ENCODE measurements at regions not wholly inside any gene's neighbourhood (a gene's known extent, or its start where the extent isn't known, plus 50 kb on each side); places are given as distances from the start of the nearest gene placed in this dataset.

GRCh38 chr1:145545055-145545454 is 62.7 kb upstream of the GPR89A start:
- TF ChIP-seq CEBPB (IDR thresholded peaks at IDR 0.05), result no peak
- no peak for TF ChIP-seq MAX (IDR thresholded peaks at IDR 0.05)
- TF ChIP-seq ZBTB7A (IDR thresholded peaks at IDR 0.05; ENCODE audit: low read depth), result no peak
- no peak for TF ChIP-seq NFIC (IDR thresholded peaks at IDR 0.05)
- no peak for TF ChIP-seq TAF1 (IDR thresholded peaks at IDR 0.05; ENCODE audit: low read depth)
- no peak for TF ChIP-seq EP300 (IDR thresholded peaks at IDR 0.05; ENCODE audit: borderline replicate concordance)
- no peak for TF ChIP-seq CREB1 (IDR thresholded peaks at IDR 0.05; ENCODE audit: low read depth)
- TF ChIP-seq TCF12 (IDR thresholded peaks at IDR 0.05; ENCODE audit: low read depth), result no peak

- TF ChIP-seq TEAD4 (IDR thresholded peaks at IDR 0.05), result peak; percentile 60; the same call in 1 of the 2 replicates
These were observed 72.3 kb upstream of the GPR89A start for GRCh38 chr1:145535461-145535860.

- TF ChIP-seq RAD21 (IDR thresholded peaks at IDR 0.05; ENCODE audit: low read depth), result peak; percentile 31; the same call in 1 of the 2 replicates
These were observed 87.6 kb upstream of the NBPF20 start for GRCh38 chr1:145513017-145513416.
